ENCODE measurements at regions not wholly inside any gene's neighbourhood (a gene's known extent, or its start where the extent isn't known, plus 50 kb on each side); places are given as distances from the start of the nearest gene placed in this dataset.

- TF ChIP-seq CTCF (IDR thresholded peaks at IDR 0.05): no peak
- no peak for TF ChIP-seq POLR2A (IDR thresholded peaks at IDR 0.05)
- TF ChIP-seq POLR2AphosphoS5 (IDR thresholded peaks at IDR 0.05): no peak
Observed at GRCh38 chr12:78721906-78722305, 142.7 kb upstream of the SYT1 start.

Data from prostate gland (tissue), 2 donors.